Karpas-422 (cell line): ENCODE measurements at regions not wholly inside any gene's neighbourhood (a gene's known extent, or its start where the extent isn't known, plus 50 kb on each side); places are given as distances from the start of the nearest gene placed in this dataset.

Source experiments
- DNase-seq: peaks from one replicate; pipeline ENCODE4 v3.0.0-alpha.2; 2015
- H2AFZ ChIP-seq: fragments of 200-600 bp; sonication (generic); 2 replicates; pipeline ENCODE4 v1.6.1; 2014; ENCODE audit warnings: antibody characterized with exemption, low read length, mixed read lengths
- H3K27ac ChIP-seq: fragments of 200-600 bp; sonication (generic); 2 replicates; pipeline ENCODE4 v1.5.1; 2014; ENCODE audit warnings: mild to moderate bottlenecking, low read length, moderate library complexity
- H3K27me3 ChIP-seq: fragments of 200-600 bp; sonication (generic); 2 replicates; pipeline ENCODE4 v1.6.1; 2014; ENCODE audit warnings: low read length, mixed read lengths
- H3K36me3 ChIP-seq: fragments of 200-600 bp; sonication (generic); 2 replicates; pipeline ENCODE4 v1.6.1; 2014; ENCODE audit warnings: low read length, mixed read lengths; ENCODE audit not compliant: insufficient read depth
- H3K4me1 ChIP-seq: fragments of 200-600 bp; sonication (generic); 2 replicates; pipeline ENCODE4 v1.6.1; 2014; ENCODE audit warnings: mild to moderate bottlenecking, low read length, mixed read lengths
- H3K4me2 ChIP-seq: fragments of 200-600 bp; sonication (generic); 2 replicates; pipeline ENCODE4 v1.6.1; 2014; ENCODE audit warnings: low read length, low read depth, mild to moderate bottlenecking; ENCODE audit not compliant: poor library complexity, severe bottlenecking
- H3K4me3 ChIP-seq: fragments of 200-600 bp; sonication (generic); 2 replicates; pipeline ENCODE4 v1.5.1; 2014; ENCODE audit warnings: mild to moderate bottlenecking, antibody characterized with exemption, low read length, mixed read lengths
- H3K79me2 ChIP-seq: fragments of 200-600 bp; sonication (generic); 2 replicates; pipeline ENCODE4 v1.6.1; 2014; ENCODE audit warnings: mild to moderate bottlenecking, low read length, mixed read lengths
- H3K9ac ChIP-seq: fragments of 200-600 bp; sonication (generic); 2 replicates; pipeline ENCODE4 v1.6.0; 2014; ENCODE audit warnings: low read length
- H3K9me2 ChIP-seq: fragments of 200-600 bp; sonication (generic), shearing (Covaris generic); replicated peaks from 2 replicates; pipeline ENCODE4 v1.6.0; 2014; ENCODE audit warnings: mild to moderate bottlenecking, low read length, moderate library complexity; ENCODE audit not compliant: insufficient read depth
- H3K9me3 ChIP-seq: fragments of 300-700, 200-600 bp; sonication (generic); 2 replicates; pipeline ENCODE4 v1.6.1; 2014; ENCODE audit warnings: low read length, mixed read lengths
- H4K20me1 ChIP-seq: fragments of 200-600 bp; sonication (generic); 2 replicates; pipeline ENCODE4 v1.6.1; 2014; ENCODE audit warnings: mild to moderate bottlenecking, antibody characterized with exemption, low read length, low read depth; ENCODE audit not compliant: insufficient read depth

DNA sequence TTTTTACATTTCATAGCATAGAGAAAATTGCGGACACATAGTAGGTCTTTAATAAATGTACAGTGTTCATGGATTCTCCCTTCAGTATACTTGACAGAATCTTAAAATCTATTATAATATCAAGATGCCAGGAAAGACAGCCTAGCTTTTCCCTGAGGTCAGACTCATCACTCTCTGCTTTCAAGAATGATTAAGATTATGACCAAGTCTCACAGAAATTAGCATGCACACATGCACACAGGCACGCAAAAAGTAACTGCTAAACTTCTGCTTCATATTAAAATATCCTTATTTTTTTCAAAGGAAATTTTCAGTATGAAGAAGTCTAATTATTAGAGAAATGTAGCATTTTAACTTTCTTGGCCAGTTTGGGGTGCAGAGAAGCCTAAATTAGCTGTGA, 493.8 kb upstream of the NECTIN3 start:
- no peak overlapping the region for H3K4me2 ChIP-seq
- no peak overlapping the region for H3K9ac ChIP-seq

GRCh38 chr3:110579840-110580550, 491.6 kb upstream of the NECTIN3 start:
- H3K4me2 ChIP-seq = no peak overlapping the region
- no peaks in the 10 kb centered on the region for H3K4me1 ChIP-seq
- no peaks in the 10 kb centered on the region for H3K9me2 ChIP-seq
- no peaks in the 10 kb centered on the region for H3K79me2 ChIP-seq
- no peaks in the 10 kb centered on the region for H3K36me3 ChIP-seq
- no peak for DNase-seq
- H3K27me3 ChIP-seq = no peaks in the 10 kb centered on the region
- peaks cover 17% of the 10 kb centered on the region for H3K9me3 ChIP-seq
- H3K9ac ChIP-seq = no peak overlapping the region
- no peaks in the 10 kb centered on the region for H4K20me1 ChIP-seq
- H2AFZ ChIP-seq = no peak overlapping the region
- H3K4me3 ChIP-seq = no peak overlapping the region
- no peak overlapping the region for H3K27ac ChIP-seq

More for the DNA sequence above, 493.8 kb upstream of the NECTIN3 start:
- Histone ChIP-seq H2AFZ (no peak overlapping the region), H3K27me3 (no peaks in the 10 kb centered on the region), H3K4me3 (no peak overlapping the region), H3K36me3 (no peaks in the 10 kb centered on the region), H3K4me1 (no peaks in the 10 kb centered on the region), H3K9me3 (peaks cover 11% of the 10 kb centered on the region), H4K20me1 (no peaks in the 10 kb centered on the region), H3K9me2 (no peaks in the 10 kb centered on the region), H3K79me2 (no peaks in the 10 kb centered on the region), H3K27ac (no peak overlapping the region)
- DNase-seq = no peak

DNA sequence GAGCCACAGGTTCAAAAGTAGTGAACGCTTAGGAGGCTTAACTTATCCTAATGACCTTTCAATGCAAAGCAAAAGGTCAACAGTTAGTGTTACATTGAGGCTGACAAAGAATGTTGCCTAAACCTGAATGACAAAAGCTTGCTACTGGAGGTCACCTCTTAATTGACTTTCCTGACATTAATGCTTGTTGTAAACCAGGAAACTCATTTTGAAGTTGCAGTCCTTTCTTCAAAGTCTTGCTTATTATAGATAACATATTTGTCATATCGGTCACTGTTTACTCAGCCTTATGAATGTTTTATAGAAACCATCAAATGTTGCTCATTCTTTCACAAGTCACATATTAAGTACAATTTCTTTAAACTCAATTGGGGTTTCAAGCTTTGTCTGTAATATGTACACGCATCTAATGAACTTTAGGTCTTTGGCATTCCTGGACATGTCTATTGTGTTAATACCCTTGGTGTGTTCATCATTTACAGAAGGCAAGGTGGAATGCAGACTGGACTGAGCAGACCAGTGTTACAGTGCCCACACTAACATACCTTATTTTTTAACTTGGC, 488.2 kb upstream of the NECTIN3 start:
- H3K36me3 ChIP-seq = no peaks in the 10 kb centered on the region
- H3K27me3 ChIP-seq = no peaks in the 10 kb centered on the region
- no peak overlapping the region for H3K9ac ChIP-seq
- H3K79me2 ChIP-seq = no peaks in the 10 kb centered on the region
- H3K4me2 ChIP-seq = no peak overlapping the region
- no peaks in the 10 kb centered on the region for H3K9me2 ChIP-seq
- no peak for DNase-seq
- H3K4me1 ChIP-seq = no peaks in the 10 kb centered on the region
- peaks cover 22% of the 10 kb centered on the region; the same call in 1 of the 2 replicates for H3K9me3 ChIP-seq
- no peak overlapping the region for H3K27ac ChIP-seq
- H3K4me3 ChIP-seq = no peak overlapping the region
- no peaks in the 10 kb centered on the region for H4K20me1 ChIP-seq
- no peak overlapping the region for H2AFZ ChIP-seq

DNA sequence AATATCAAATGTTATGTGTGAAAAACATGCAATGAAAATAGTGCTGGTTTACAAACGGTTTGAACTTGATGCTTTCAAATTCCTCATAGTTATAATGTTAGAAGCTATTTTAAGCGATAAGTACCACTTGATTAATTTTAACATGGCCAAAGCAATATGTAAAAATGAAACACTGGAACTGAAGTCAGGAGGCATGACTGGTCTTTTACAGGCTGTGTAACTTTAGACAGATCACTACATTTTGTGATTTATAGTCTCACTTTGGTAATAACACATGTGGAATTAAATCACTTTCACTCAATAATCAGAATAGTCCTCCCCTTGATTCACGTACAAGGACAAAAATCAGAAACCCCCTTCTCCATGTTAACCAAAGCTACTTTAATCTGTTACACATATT, 482.7 kb upstream of the NECTIN3 start:
- Histone ChIP-seq H3K9me3 (peaks cover 9% of the 10 kb centered on the region; the same call in 1 of the 2 replicates), H2AFZ (no peak overlapping the region), H3K4me2 (no peak overlapping the region), H3K36me3 (no peaks in the 10 kb centered on the region), H3K9me2 (no peaks in the 10 kb centered on the region), H3K27me3 (no peaks in the 10 kb centered on the region), H4K20me1 (no peaks in the 10 kb centered on the region), H3K27ac (no peak overlapping the region), H3K79me2 (no peaks in the 10 kb centered on the region), H3K4me3 (no peak overlapping the region), H3K9ac (no peak overlapping the region), H3K4me1 (no peaks in the 10 kb centered on the region)
- DNase-seq = no peak

DNA sequence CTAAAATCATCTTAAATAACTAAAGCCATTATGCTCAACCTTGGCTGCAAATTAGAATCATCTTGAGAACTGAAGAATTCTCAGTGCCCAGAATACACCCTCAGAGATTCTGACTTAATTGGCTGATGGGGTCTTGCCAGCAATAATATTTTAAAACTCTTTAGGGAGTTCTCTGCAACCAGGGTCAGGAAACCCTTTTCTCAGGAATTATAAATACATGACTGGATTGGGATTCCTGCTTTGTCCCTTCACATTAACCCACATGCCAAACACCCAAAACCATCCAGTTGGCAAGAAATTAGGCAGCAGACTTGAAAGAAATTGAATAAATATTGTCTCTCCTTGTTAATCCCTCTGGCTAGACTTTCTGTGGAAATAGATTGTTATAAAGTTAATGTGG, 482.3 kb upstream of the NECTIN3 start:
- Histone ChIP-seq H3K4me2 (no peak overlapping the region), H3K27ac (no peak overlapping the region), H3K36me3 (no peaks in the 10 kb centered on the region), H3K27me3 (no peaks in the 10 kb centered on the region), H3K9me2 (no peaks in the 10 kb centered on the region), H4K20me1 (no peaks in the 10 kb centered on the region), H2AFZ (no peak overlapping the region), H3K4me1 (no peaks in the 10 kb centered on the region), H3K9ac (no peak overlapping the region), H3K79me2 (no peaks in the 10 kb centered on the region), H3K4me3 (no peak overlapping the region), H3K9me3 (peaks cover 9% of the 10 kb centered on the region; the same call in 1 of the 2 replicates)
- DNase-seq = no peak

GRCh38 chr3:110593749-110594148, 477.9 kb upstream of the NECTIN3 start:
- Histone ChIP-seq H3K4me1 (no peaks in the 10 kb centered on the region), H3K9me2 (no peaks in the 10 kb centered on the region), H3K27ac (no peak overlapping the region), H3K4me3 (no peak overlapping the region), H3K9me3 (peaks cover 10% of the 10 kb centered on the region), H3K9ac (no peak overlapping the region), H4K20me1 (no peaks in the 10 kb centered on the region), H3K4me2 (no peak overlapping the region), H2AFZ (no peak overlapping the region), H3K79me2 (no peaks in the 10 kb centered on the region), H3K36me3 (no peaks in the 10 kb centered on the region), H3K27me3 (no peaks in the 10 kb centered on the region)
- DNase-seq = no peak

DNA sequence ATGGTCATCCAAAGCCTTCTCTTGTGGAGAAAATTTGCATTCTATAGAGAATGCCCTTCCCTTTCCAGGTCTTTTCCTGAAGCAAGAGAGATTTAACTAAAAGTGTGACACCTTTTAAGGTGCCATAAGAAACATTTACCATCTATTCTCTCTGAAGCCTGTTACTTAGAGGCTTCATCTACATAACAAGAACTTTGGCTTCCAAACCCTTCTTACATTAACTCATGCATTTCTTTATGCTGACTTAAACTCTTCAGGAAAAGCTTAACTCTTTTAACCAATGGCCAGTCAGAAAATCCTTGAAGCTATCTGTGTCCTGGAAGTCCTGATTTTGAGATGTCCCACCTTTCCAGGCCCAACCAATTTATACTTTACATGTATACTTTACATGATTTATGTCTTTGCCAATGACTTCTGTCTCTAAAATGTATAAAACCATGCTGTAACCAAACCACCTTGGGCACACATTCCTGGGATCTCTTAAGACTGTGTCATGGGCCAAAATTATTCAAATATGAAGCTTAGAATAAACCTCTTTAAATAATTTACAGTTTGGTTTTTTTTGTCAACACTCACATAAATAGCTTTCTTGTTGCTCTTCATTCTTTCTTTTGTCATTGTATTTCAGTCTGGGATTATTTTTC, 472.6 kb upstream of the NECTIN3 start:
- Histone ChIP-seq H3K27me3 (no peaks in the 10 kb centered on the region), H3K9ac (no peak overlapping the region), H3K79me2 (no peaks in the 10 kb centered on the region), H4K20me1 (no peaks in the 10 kb centered on the region), H3K27ac (no peak overlapping the region), H2AFZ (no peak overlapping the region), H3K9me3 (peaks cover 30% of the 10 kb centered on the region), H3K4me3 (no peak overlapping the region), H3K4me2 (no peak overlapping the region), H3K36me3 (no peaks in the 10 kb centered on the region), H3K9me2 (no peaks in the 10 kb centered on the region), H3K4me1 (no peaks in the 10 kb centered on the region)
- DNase-seq = no peak

- H3K9me2 ChIP-seq = no peaks in the 10 kb centered on the region
- H3K9me3 ChIP-seq = peaks cover 26% of the 10 kb centered on the region
Measured at GRCh38 chr3:110608566-110608965, 463.1 kb upstream of the NECTIN3 start.

More at GRCh38 chr3:110608566-110608965, 463.1 kb upstream of the NECTIN3 start:
- Histone ChIP-seq H2AFZ (no peak overlapping the region), H3K4me2 (no peak overlapping the region), H3K9ac (no peak overlapping the region), H3K4me3 (no peak overlapping the region), H3K27ac (no peak overlapping the region), H3K27me3 (no peaks in the 10 kb centered on the region), H3K36me3 (no peaks in the 10 kb centered on the region), H3K4me1 (no peaks in the 10 kb centered on the region), H4K20me1 (no peaks in the 10 kb centered on the region), H3K79me2 (no peaks in the 10 kb centered on the region)
- no peak for DNase-seq
